H9 (cell line): ENCODE measurements at regions not wholly inside any gene's neighbourhood (a gene's known extent, or its start where the extent isn't known, plus 50 kb on each side); places are given as distances from the start of the nearest gene placed in this dataset.

Source experiments
- DNase-seq: peaks from one replicate; pipeline ENCODE4 v3.0.0-alpha.2; 2017
- H2AFZ ChIP-seq: one replicate; pipeline ENCODE4 v1.6.1; 2013; ENCODE audit warnings: mild to moderate bottlenecking, low read length, control low read depth, moderate library complexity
- H2AK5ac ChIP-seq: 2 replicates; pipeline ENCODE4 v1.6.1; 2013; ENCODE audit warnings: low read length, control low read depth, mixed read lengths; ENCODE audit not compliant: insufficient read length
- H2BK120ac ChIP-seq: one replicate; pipeline ENCODE4 v1.6.1; 2013; ENCODE audit warnings: low read depth, mild to moderate bottlenecking, low read length, control low read depth, inconsistent platforms; ENCODE audit not compliant: poor library complexity, severe bottlenecking
- H2BK12ac ChIP-seq: 2 replicates; pipeline ENCODE4 v1.6.1; 2013; ENCODE audit warnings: low read length, control low read depth, mixed read lengths, low read depth; ENCODE audit not compliant: insufficient read length
- H2BK15ac ChIP-seq: 2 replicates; pipeline ENCODE4 v1.6.1; 2013; ENCODE audit warnings: low read depth, low read length, control low read depth
- H2BK20ac ChIP-seq: one replicate; pipeline ENCODE4 v1.6.1; 2013; ENCODE audit warnings: low read depth, mild to moderate bottlenecking, low read length, control low read depth, inconsistent platforms; ENCODE audit not compliant: poor library complexity, severe bottlenecking
- H2BK5ac ChIP-seq: 2 replicates; pipeline ENCODE4 v1.6.1; 2013; ENCODE audit warnings: low read length, control low read depth, mixed read lengths; ENCODE audit not compliant: insufficient read length
- H3K14ac ChIP-seq: 2 replicates; pipeline ENCODE4 v1.6.1; 2013; ENCODE audit warnings: low read length, control low read depth; ENCODE audit not compliant: insufficient read depth
- H3K18ac ChIP-seq: 2 replicates; pipeline ENCODE4 v1.6.1; 2013; ENCODE audit warnings: low read depth, mild to moderate bottlenecking, mixed read lengths, low read length, control low read depth; ENCODE audit not compliant: insufficient read length
- H3K23ac ChIP-seq: 2 replicates; pipeline ENCODE4 v1.6.1; 2013; ENCODE audit warnings: low read length, control low read depth, mixed read lengths, low read depth; ENCODE audit not compliant: insufficient read length
- H3K23me2 ChIP-seq: 2 replicates; pipeline ENCODE4 v1.6.1; 2013; ENCODE audit warnings: low read depth, mild to moderate bottlenecking, mixed read lengths, low read length, control low read depth; ENCODE audit not compliant: insufficient read length, poor library complexity, severe bottlenecking
- H3K27ac ChIP-seq: 2 replicates; pipeline ENCODE4 v1.5.1; 2013; ENCODE audit warnings: low read length, control low read depth, mixed read lengths, low read depth; ENCODE audit not compliant: insufficient read length
- H3K27me3 ChIP-seq: 2 replicates; pipeline ENCODE4 v1.6.1; 2013; ENCODE audit warnings: low read length, control low read depth, inconsistent platforms; ENCODE audit not compliant: insufficient read depth
- H3K4ac ChIP-seq: 2 replicates; pipeline ENCODE4 v1.6.1; 2013; ENCODE audit warnings: low read depth, mild to moderate bottlenecking, control low read depth, inconsistent platforms, low read length, moderate library complexity
- H3K4me1 ChIP-seq: 2 replicates; pipeline ENCODE4 v1.6.1; 2013; ENCODE audit warnings: low read length, control low read depth, inconsistent platforms; ENCODE audit not compliant: insufficient read depth
- H3K4me2 ChIP-seq: 2 replicates; pipeline ENCODE4 v1.6.1; 2013; ENCODE audit warnings: low read length, control low read depth, mixed read lengths; ENCODE audit not compliant: insufficient read length, insufficient read depth
- H3K56ac ChIP-seq: 2 replicates; pipeline ENCODE4 v1.6.1; 2013; ENCODE audit warnings: low read depth, mild to moderate bottlenecking, mixed read lengths, low read length, control low read depth; ENCODE audit not compliant: insufficient read length
- H3K79me1 ChIP-seq: 2 replicates; pipeline ENCODE4 v1.6.1; 2013; ENCODE audit warnings: low read depth, mild to moderate bottlenecking, moderate library complexity, low read length, control low read depth, inconsistent platforms; ENCODE audit not compliant: insufficient read depth, poor library complexity, severe bottlenecking
- H3K79me2 ChIP-seq: 2 replicates; pipeline ENCODE4 v1.6.1; 2013; ENCODE audit warnings: low read length, control low read depth, inconsistent platforms; ENCODE audit not compliant: insufficient read depth
- H3K9ac ChIP-seq: 2 replicates; pipeline ENCODE4 v1.6.1; 2013; ENCODE audit warnings: low read length, control low read depth, mixed read lengths; ENCODE audit not compliant: insufficient read length; ENCODE audit errors: extremely low read depth
- H3K9me3 ChIP-seq: one replicate; pipeline ENCODE4 v1.6.1; 2013; ENCODE audit warnings: low read depth, low read length, inconsistent platforms; ENCODE audit not compliant: control insufficient read depth
- H3T11ph ChIP-seq: one replicate; pipeline ENCODE4 v1.6.1; 2013; ENCODE audit warnings: mild to moderate bottlenecking, low read length, control low read depth, inconsistent platforms
- H4K20me1 ChIP-seq: one replicate; pipeline ENCODE4 v1.6.1; 2013; ENCODE audit not compliant: control insufficient read depth, insufficient read length, insufficient read depth
- H4K5ac ChIP-seq: 2 replicates; pipeline ENCODE4 v1.6.1; 2013; ENCODE audit warnings: low read depth, mild to moderate bottlenecking, mixed read lengths, low read length, control low read depth; ENCODE audit not compliant: insufficient read length
- H4K8ac ChIP-seq: replicated peaks from 2 replicates; pipeline ENCODE4 v1.6.1; 2013; ENCODE audit warnings: low read length, control low read depth, mixed read lengths, low read depth; ENCODE audit not compliant: insufficient read length
- H4K91ac ChIP-seq: 2 replicates; pipeline ENCODE4 v1.6.1; 2013; ENCODE audit warnings: low read depth, mild to moderate bottlenecking, moderate library complexity, mixed read lengths, low read length, control low read depth; ENCODE audit not compliant: insufficient read length
- H3K27ac Mint-ChIP-seq, 3 experiments: 2 replicates in 2 of 3; 3 replicates in 1 of 3; pipeline ENCODE4 v1.8.0; 2020 to 2021; ENCODE audit warnings: mixed read lengths in 3 of 3, mild to moderate bottlenecking in 1 of 3, moderate library complexity in 1 of 3
- H3K27me3 Mint-ChIP-seq: 2 replicates; pipeline ENCODE4 v1.8.0; 2021; ENCODE audit warnings: low read depth, mild to moderate bottlenecking, moderate library complexity, mixed read lengths
- H3K36me3 Mint-ChIP-seq, 3 experiments: 2 replicates in 2 of 3; 3 replicates in 1 of 3; pipeline ENCODE4 v1.8.0; 2020 to 2021; ENCODE audit warnings: low read depth in 3 of 3, mixed read lengths in 3 of 3; ENCODE audit not compliant: insufficient read depth in 1 of 3
- H3K4me1 Mint-ChIP-seq, 2 experiments: 2 replicates each; pipeline ENCODE4 v1.8.0; 2020; ENCODE audit warnings: mixed read lengths in 2 of 2
- H3K4me3 Mint-ChIP-seq, 2 experiments: 2 replicates in 1 of 2; 3 replicates in 1 of 2; pipeline ENCODE4 v1.8.0; 2020 to 2021; ENCODE audit warnings: mild to moderate bottlenecking in 2 of 2, mixed read lengths in 2 of 2, moderate library complexity in 1 of 2
- H3K9me3 Mint-ChIP-seq, 2 experiments: 2 replicates in 1 of 2; 3 replicates in 1 of 2; pipeline ENCODE4 v1.8.0; 2020; ENCODE audit warnings: mild to moderate bottlenecking in 2 of 2, mixed read lengths in 2 of 2, moderate library complexity in 1 of 2
- CTCF ChIP-seq: fragments of 200-600 bp; sonication (generic); conservative IDR thresholded peaks from 3 replicates; pipeline ENCODE4 v1.8.0; 2021; ENCODE audit warnings: antibody characterized with exemption, mild to moderate bottlenecking
- WGBS: extraction: QIAGEN DNeasy Blood & Tissue Kit; methylation state at CpG from one replicate; pipeline ENCODE4 v1.1.7; 2013; ENCODE audit warnings: missing lambda C conversion rate, low lambda C conversion rate, mixed read lengths; ENCODE audit not compliant: insufficient read length; ENCODE audit errors: extremely low coverage; 5-methylcytosine and 5-hydroxymethylcytosine counted together

GRCh38 chr2:195367809-195368208, 289.2 kb upstream of the SLC39A10 start:
- no peak overlapping the region for H2BK120ac ChIP-seq
- no peak overlapping the region for H3T11ph ChIP-seq
- no peak overlapping the region for H4K5ac ChIP-seq
- no peak overlapping the region for H3K56ac ChIP-seq
- no peak overlapping the region for H2BK15ac ChIP-seq
- H2BK12ac ChIP-seq: no peak overlapping the region
- Mint-ChIP-seq H3K27ac (no peak overlapping the region), H3K27me3 (peaks cover 2% of the 10 kb centered on the region; the same call in 1 of the 2 replicates), H3K36me3 (peaks cover 0 to 15% (median 4%) of the 10 kb centered on the region in 3 experiments; a peak in 3 of 7 replicates), H3K9me3 (peaks cover 0 to 8% of the 10 kb centered on the region in 2 experiments; a peak in 4 of 5 replicates), H3K4me1 (no peaks in the 10 kb centered on the region), H3K4me3 (no peak overlapping the region)
- no peak for TF ChIP-seq CTCF
- H3K18ac ChIP-seq: no peak overlapping the region
- no peak overlapping the region for H3K4ac ChIP-seq
- no peak for DNase-seq
- H3K9ac ChIP-seq: no peak overlapping the region
- H3K14ac ChIP-seq: no peak overlapping the region
- H3K79me2 ChIP-seq: no peaks in the 10 kb centered on the region
- H4K20me1 ChIP-seq: no peaks in the 10 kb centered on the region
- no peak overlapping the region for H4K91ac ChIP-seq
- H3K23ac ChIP-seq: no peak overlapping the region
- H4K8ac ChIP-seq: no peak overlapping the region
- H3K4me2 ChIP-seq: no peak overlapping the region
- no peak overlapping the region for H2AK5ac ChIP-seq
- H3K27ac ChIP-seq: no peak overlapping the region
- H3K79me1 ChIP-seq: no peaks in the 10 kb centered on the region
- no peaks in the 10 kb centered on the region for H3K23me2 ChIP-seq
- H3K9me3 ChIP-seq: no peaks in the 10 kb centered on the region
- H3K27me3 ChIP-seq: no peaks in the 10 kb centered on the region
- no peak overlapping the region for H2BK5ac ChIP-seq
- no peaks in the 10 kb centered on the region for H3K4me1 ChIP-seq
- WGBS: no CpG with 5 or more reads among the region's 2 CpGs
- H2AFZ ChIP-seq: no peak overlapping the region
- no peak overlapping the region for H2BK20ac ChIP-seq
